Endothelial cell of umbilical vein (primary cell): ENCODE measurements at regions not wholly inside any gene's neighbourhood (a gene's known extent, or its start where the extent isn't known, plus 50 kb on each side); places are given as distances from the start of the nearest gene placed in this dataset.

Experiments used
- BruUV-seq: library from RNA; stranded (reverse); fragments of 400-500 nt; replicated peaks from 2 replicates; lab custom pipeline; 2021; lab: Mats Ljungman, UMichigan
- CTCF ChIA-PET: fragments of 300-600, 350-600 bp; sonication (Branson Sonifier 250); formaldehyde crosslinking; loops from one replicate; lab custom pipeline; 2021; ENCODE audit warnings: antibody characterized with exemption, inconsistent platforms; lab: Charles Lee
- POLR2A ChIA-PET: fragments of 300-600, 350-600 bp; sonication (Branson Sonifier 250); formaldehyde crosslinking; loops from one replicate; lab custom pipeline; 2021; ENCODE audit warnings: antibody characterized with exemption, inconsistent platforms; lab: Charles Lee
- DNase-seq: peaks from one replicate; pipeline ENCODE4 v3.0.0-alpha.2; 2011; ENCODE audit warnings: low read depth, low spot score
- FAIRE-seq: peaks from 2 replicates; lab custom pipeline; 2011; peaks lifted over from hg19 to GRCh38; lab: Jason Lieb, UNC
- H2AFZ ChIP-seq: 2 replicates; pipeline ENCODE4 v1.6.0; 2012; ENCODE audit warnings: low read depth, low read length, control low read depth, inconsistent platforms
- H3K27ac ChIP-seq: 2 replicates; pipeline ENCODE4 v1.5.1; 2011; ENCODE audit warnings: low read depth, mild to moderate bottlenecking, control low read depth, low read length, moderate library complexity; ENCODE audit not compliant: insufficient read depth
- H3K27me3 ChIP-seq, 2 experiments: 2 replicates each; pipeline versions ENCODE4 v1.6.0 to v1.6.1; 2011; ENCODE audit warnings: low read length in 2 of 2, mixed read lengths in 1 of 2; ENCODE audit not compliant: control insufficient read depth in 2 of 2, insufficient read depth in 2 of 2
- H3K36me3 ChIP-seq, 2 experiments: 2 replicates in 1 of 2; 3 replicates in 1 of 2; pipeline ENCODE4 v1.5.1; 2011; ENCODE audit warnings: low read length in 2 of 2, mild to moderate bottlenecking in 1 of 2, moderate library complexity in 1 of 2; ENCODE audit not compliant: control insufficient read depth in 2 of 2, insufficient read depth in 2 of 2; ENCODE audit errors: extremely low read depth in 1 of 2
- H3K4me1 ChIP-seq: 3 replicates; pipeline ENCODE4 v1.5.1; 2011; ENCODE audit warnings: mild to moderate bottlenecking, low read length; ENCODE audit not compliant: control insufficient read depth, insufficient read depth; ENCODE audit errors: extremely low read depth
- H3K4me2 ChIP-seq: 2 replicates; pipeline ENCODE4 v1.6.1; 2011; ENCODE audit warnings: low read length, control low read depth, mixed read lengths; ENCODE audit not compliant: insufficient read depth
- H3K4me3 ChIP-seq, 3 experiments: fragments of 200-600 bp in 1 of 3; sonication (generic), shearing (Covaris generic) in 1 of 3; replicated peaks in 1 of 3; 2 replicates each; pipeline ENCODE4 v1.5.1; 2011 to 2016; ENCODE audit warnings: control low read depth in 3 of 3, low read length in 3 of 3, mild to moderate bottlenecking in 2 of 3, inconsistent platforms in 1 of 3, low read depth in 1 of 3, moderate library complexity in 1 of 3; ENCODE audit not compliant: insufficient read depth in 1 of 3
- H3K79me2 ChIP-seq: 2 replicates; pipeline ENCODE4 v1.6.0; 2012; ENCODE audit warnings: low read length, inconsistent platforms; ENCODE audit not compliant: control insufficient read depth, insufficient read depth
- H3K9ac ChIP-seq: replicated peaks from 2 replicates; pipeline ENCODE3; 2011; ENCODE audit warnings: low read length, control low read depth; ENCODE audit not compliant: insufficient read depth; ENCODE audit errors: extremely low read depth
- H3K9me1 ChIP-seq: replicated peaks from 3 replicates; pipeline ENCODE4 v1.6.0; 2011; ENCODE audit warnings: mild to moderate bottlenecking, low read length; ENCODE audit not compliant: control insufficient read depth, insufficient read depth; ENCODE audit errors: extremely low read depth
- H3K9me3 ChIP-seq: replicated peaks from 2 replicates; pipeline ENCODE4 v1.5.1; 2012; ENCODE audit warnings: low read length, inconsistent platforms; ENCODE audit not compliant: control insufficient read depth, insufficient read depth
- H4K20me1 ChIP-seq: replicated peaks from 2 replicates; pipeline ENCODE3; 2011; ENCODE audit warnings: mild to moderate bottlenecking, low read length; ENCODE audit not compliant: control insufficient read depth, insufficient read depth; ENCODE audit errors: extremely low read depth
- FOS ChIP-seq: IDR thresholded peaks from 2 replicates; pipeline ENCODE4 v1.6.1; 2011; ENCODE audit warnings: mild to moderate bottlenecking, low read length, moderate library complexity, borderline replicate concordance; ENCODE audit not compliant: insufficient read depth
- GATA2 ChIP-seq: IDR thresholded peaks from 2 replicates; pipeline ENCODE4 v1.7.0; 2011; ENCODE audit warnings: low read depth, mild to moderate bottlenecking, moderate library complexity, mixed read lengths, low read length; ENCODE audit not compliant: insufficient read length, insufficient read depth
- MAX ChIP-seq: IDR thresholded peaks from 2 replicates; pipeline ENCODE4 v1.6.1; 2011; ENCODE audit not compliant: insufficient read depth, insufficient read length
- POLR2AphosphoS5 ChIP-seq: IDR thresholded peaks from 2 replicates; pipeline ENCODE4 v1.6.1; 2012; ENCODE audit warnings: low read depth, mild to moderate bottlenecking, control low read depth, low read length, moderate library complexity; ENCODE audit not compliant: insufficient read depth
- dilution Hi-C: fragments of 300-500 bp; cut with MboI; formaldehyde crosslinking; loops from one replicate; pipeline ENCODE4 v1.15.0; 2019; ENCODE audit warnings: low sequenced_read_pairs; ENCODE audit not compliant: extremely low pct_ligation_motif_present
- intact Hi-C: fragments of 100-400 bp; cut with micrococcal nuclease; formaldehyde crosslinking; loops from one replicate; pipeline ENCODE4 v1.10.0; 2022

- no peak overlapping the region for H3K27ac ChIP-seq
- H4K20me1 ChIP-seq, result no peaks in the 10 kb centered on the region
- DNase-seq (no peak), FAIRE-seq (no peak)
- no peaks in the 10 kb centered on the region for H3K9me1 ChIP-seq
- no peaks in the 10 kb centered on the region for H3K36me3 ChIP-seq
- CTCF ChIA-PET, result no interaction called here
- H3K4me3 ChIP-seq, result no peak overlapping the region
- no peak for TF ChIP-seq GATA2
- H3K4me1 ChIP-seq, result no peaks in the 10 kb centered on the region
- BruUV-seq, result no TSS peak
- no peaks in the 10 kb centered on the region for H3K9me3 ChIP-seq
- no peak overlapping the region for H3K4me2 ChIP-seq
- H3K27me3 ChIP-seq, result no peaks in the 10 kb centered on the region
- dilution Hi-C loops (no loop called here), intact Hi-C loops (no loop called here)
- no peaks in the 10 kb centered on the region for H3K79me2 ChIP-seq
- POLR2A ChIA-PET, result no interaction called here
- H3K9ac ChIP-seq, result no peak overlapping the region
- H2AFZ ChIP-seq, result no peak overlapping the region
These were observed 167.4 kb downstream of the URB2 start for GRCh38 chr1:229793488-229793887.

- no peaks in the 10 kb centered on the region for H3K36me3 ChIP-seq
- DNase-seq, result no peak
- intact Hi-C loops, result no loop called here
- no peak overlapping the region for H3K4me3 ChIP-seq
- no peaks in the 10 kb centered on the region for H3K79me2 ChIP-seq
- H2AFZ ChIP-seq, result no peak overlapping the region
- no peak overlapping the region for H3K9ac ChIP-seq
- no peak for FAIRE-seq
- H3K27ac ChIP-seq, result no peak overlapping the region
- H3K9me3 ChIP-seq, result no peaks in the 10 kb centered on the region
- dilution Hi-C loops, result no loop called here
- no peaks in the 10 kb centered on the region for H3K9me1 ChIP-seq
- H4K20me1 ChIP-seq, result no peaks in the 10 kb centered on the region
- ChIA-PET CTCF (no interaction called here), POLR2A (no interaction called here)
- no peaks in the 10 kb centered on the region for H3K27me3 ChIP-seq
- no peaks in the 10 kb centered on the region for H3K4me1 ChIP-seq
- no peak overlapping the region for H3K4me2 ChIP-seq
- TF ChIP-seq GATA2 (no peak), FOS (no peak), POLR2AphosphoS5 (no peak), MAX (no peak)
- BruUV-seq, result no TSS peak
These were observed 172.5 kb downstream of the URB2 start for GRCh38 chr1:229798558-229798957.
